Left cardiac atrium (tissue), 4 donors: ENCODE measurements at regions not wholly inside any gene's neighbourhood (a gene's known extent, or its start where the extent isn't known, plus 50 kb on each side); places are given as distances from the start of the nearest gene placed in this dataset.

ENCODE experiments used
- ATAC-seq, 2 donors: fragments of 200-7000 bp; cut with Tn5 transposase; one replicate each; pipeline ENCODE4 v1.9.1; 2020; ENCODE audit warnings: mild to moderate bottlenecking in 2 of 2, moderate library complexity in 2 of 2
- DNase-seq: peaks from one replicate; pipeline ENCODE4 v3.0.0-alpha.2; 2020
- intact Hi-C, 2 donors: fragments of 100-400 bp; cut with DNase I; formaldehyde crosslinking; loops; one replicate each; pipeline versions ENCODE4 v1.14.1 to v1.15.1; 2022 to 2023
- donor health status: DM: no; HTN: yes; CAD: no.
- donor health status: DM: no; HTN: yes; CAD: no; lungs with severe emphysema.
- donor health status: DM: yes; HTN: yes; CAD: no.
- donor health status: Dilated cardiomyopathy.

GRCh38 chr3:30457081-30457480 is 149.3 kb upstream of the TGFBR2 start:
- ATAC-seq (no peak), DNase-seq (no peak)
- intact Hi-C loops: loop anchor here in 1 of 2 donors (5.0 to 10.0 kb wide), 2 partner anchors 150 to 228 kb away; partner anchors contain the start of gene TGFBR2

- DNase-seq (no peak), ATAC-seq (no peak)
- intact Hi-C loops: loop anchor here in 1 of 2 donors (5.0 to 10.0 kb wide), 2 partner anchors 150 to 227 kb away; partner anchors contain the start of gene TGFBR2
These were observed 148.7 kb upstream of the TGFBR2 start for GRCh38 chr3:30457726-30458125.

DNA sequence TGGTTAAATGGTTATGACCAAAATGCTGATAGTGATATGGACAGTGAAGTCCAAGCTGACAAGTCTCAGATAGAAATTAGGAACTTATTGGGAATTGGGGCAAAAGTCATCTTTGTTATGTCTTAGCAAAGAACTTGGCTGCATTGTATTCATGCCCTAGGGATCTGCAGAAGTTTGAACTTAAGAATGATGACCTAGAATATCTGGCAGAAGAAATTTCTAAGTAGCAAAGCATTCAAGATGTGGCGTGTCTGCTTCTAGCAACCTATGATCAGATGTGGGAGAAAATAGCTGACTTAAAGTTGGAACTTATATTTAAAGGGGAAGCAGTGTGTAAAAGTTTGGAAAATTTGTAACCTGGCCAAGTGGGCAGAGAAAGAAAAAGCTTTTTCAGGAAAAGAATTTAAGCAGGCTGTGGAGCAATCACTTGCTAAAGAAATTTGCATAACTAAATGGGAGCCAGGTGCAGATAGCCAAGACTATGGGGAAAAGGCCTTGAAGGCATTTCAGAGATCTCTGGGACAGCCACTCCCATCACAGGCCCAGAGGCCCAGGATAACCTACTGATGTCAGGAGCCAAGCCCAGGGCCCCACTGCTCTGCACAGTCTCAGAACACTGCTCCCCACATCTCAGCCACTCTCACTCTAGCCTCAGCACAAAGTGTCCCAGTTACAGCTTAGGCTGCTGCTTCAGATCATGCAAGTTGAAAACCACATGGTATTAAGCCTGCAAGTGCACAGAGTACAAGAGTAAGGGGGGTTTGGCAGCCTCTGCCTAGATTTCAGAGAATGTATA is 147.8 kb upstream of the TGFBR2 start:
- intact Hi-C loops: loop anchor here in 1 of 2 donors (5.0 to 10.0 kb wide), 2 partner anchors 149 to 226 kb away; partner anchors contain the start of gene TGFBR2
- ATAC-seq: peak; percentile 13
- no peak for DNase-seq

DNA sequence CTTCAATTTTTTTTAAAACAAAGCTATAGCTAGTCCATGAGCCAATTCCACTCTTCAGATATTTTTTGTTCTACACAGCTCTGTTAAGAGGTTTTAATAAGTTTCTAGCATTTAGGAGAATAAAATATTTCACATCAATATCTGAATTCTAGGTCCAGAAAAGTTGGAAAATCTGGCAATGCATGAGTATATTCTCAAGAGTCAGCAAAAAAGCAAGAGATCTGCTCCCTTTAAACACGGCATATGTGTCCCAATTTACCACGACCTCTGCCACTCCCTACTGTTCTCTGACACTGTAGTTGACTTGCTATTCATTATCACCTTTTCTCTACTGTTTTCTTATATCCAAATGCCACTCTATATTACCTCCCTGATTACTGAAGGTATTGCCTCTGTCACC is 145.1 kb upstream of the TGFBR2 start:
- DNase-seq: no peak
- no peak for ATAC-seq
- intact Hi-C loops: no loop called here

DNA sequence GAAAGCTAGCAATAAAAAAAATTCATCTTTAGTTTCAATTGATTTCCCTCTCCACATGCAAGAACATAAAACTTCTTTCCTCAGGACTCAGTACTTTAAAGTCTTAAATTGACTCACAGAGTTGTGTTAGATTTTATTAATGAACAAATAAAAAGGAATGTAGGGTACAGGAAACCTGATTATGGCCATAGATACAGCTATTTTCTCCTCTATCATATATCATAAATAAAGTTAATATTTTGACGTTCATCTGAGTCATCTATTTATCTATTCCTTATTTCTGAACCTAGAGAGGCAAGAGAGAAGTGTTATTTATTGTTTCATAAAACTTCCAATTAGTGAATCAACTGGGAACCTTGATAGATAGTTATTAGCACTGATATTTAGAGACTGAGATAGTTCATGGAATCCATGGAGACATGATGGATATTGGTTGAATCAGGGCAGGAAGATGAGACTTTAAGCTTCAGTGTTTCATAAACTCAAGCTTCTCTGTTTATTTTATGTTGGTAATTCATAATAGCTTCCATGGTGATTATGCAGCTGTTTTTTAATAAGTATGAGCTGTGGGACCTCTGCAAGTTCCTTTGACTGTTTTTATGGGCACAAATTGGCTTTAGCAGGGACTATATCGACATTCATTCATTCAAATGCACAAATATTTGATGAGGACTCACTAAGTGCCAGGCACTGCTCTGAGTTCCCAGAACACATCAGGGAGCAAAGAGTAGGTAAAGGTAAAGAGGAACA is 143.5 kb upstream of the TGFBR2 start:
- intact Hi-C loops: no loop called here
- DNase-seq (no peak), ATAC-seq (no peak)

DNA sequence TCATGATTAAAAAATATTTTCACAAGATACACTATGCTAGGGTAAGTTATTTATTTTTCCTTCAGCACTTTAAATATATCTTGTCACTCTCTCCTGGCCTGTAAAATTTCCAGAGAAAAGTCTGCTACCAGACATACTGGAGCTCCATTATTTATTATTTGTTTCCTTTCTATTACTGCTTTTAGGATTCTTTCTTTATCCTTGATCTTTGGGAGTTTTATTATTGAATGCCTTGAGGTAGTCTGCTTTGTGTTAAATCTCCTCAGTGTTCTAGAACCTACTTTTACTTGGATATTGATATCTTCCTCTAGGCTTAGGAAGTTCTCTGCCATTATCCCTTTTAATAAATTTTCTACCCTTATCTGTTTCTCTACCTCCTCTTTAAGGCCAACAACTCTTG is 142.0 kb upstream of the TGFBR2 start:
- ATAC-seq: no peak
- intact Hi-C loops: no loop called here

DNA sequence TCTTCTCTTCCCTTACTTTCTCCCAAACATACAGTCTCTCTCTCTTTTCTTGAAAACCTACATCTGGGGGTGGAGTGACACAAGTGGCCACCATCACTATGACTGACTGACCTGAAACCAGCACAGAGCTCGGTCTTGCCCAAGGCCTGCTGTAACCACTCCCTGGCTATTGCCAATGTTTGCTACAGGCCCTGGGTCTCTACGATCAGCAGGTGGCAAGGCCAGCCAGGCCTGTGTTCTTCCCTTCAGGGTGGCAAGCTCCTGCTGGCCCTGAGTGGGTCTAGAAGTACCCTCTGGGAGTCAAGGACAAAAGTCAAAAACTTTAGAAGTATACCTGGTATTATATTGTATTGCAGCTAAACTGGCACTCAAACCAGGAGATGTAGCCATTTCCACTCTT is 140.9 kb upstream of the TGFBR2 start:
- ATAC-seq (no peak), DNase-seq (no peak)
- intact Hi-C loops: no loop called here

More for the DNA sequence above, 142.0 kb upstream of the TGFBR2 start:
- no peak for DNase-seq

- ATAC-seq (no peak), DNase-seq (no peak)
- intact Hi-C loops: no loop called here
These were observed 138.7 kb upstream of the TGFBR2 start for GRCh38 chr3:30467596-30468238.

DNA sequence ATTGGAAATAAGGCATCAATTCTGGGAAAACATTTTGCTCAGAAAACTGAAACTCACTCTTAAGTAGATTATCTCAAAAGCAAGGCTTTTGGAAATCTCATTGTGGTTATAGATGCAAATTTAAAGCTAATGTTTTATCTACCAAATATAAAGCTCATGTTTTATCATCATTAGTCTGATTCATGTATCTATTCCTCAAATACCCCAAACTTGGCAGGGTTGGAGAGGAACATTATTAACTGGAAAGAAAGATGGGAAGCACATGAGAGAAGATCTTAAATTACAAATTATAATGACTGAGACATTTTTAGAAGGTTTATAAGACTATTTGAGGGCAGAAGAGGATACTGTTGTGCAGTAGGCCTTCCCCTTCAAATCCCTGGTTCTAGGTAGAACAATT is 137.3 kb upstream of the TGFBR2 start:
- intact Hi-C loops: no loop called here
- ATAC-seq (no peak), DNase-seq (no peak)

- no peak for ATAC-seq
These were observed 135.9 kb upstream of the TGFBR2 start for GRCh38 chr3:30470496-30470895.

GRCh38 chr3:30471066-30471465 is 135.3 kb upstream of the TGFBR2 start:
- no peak for DNase-seq
- peak in 1 of 2 donors; percentile 36 for ATAC-seq
- intact Hi-C loops: no loop called here

More at GRCh38 chr3:30470496-30470895, 135.9 kb upstream of the TGFBR2 start:
- intact Hi-C loops: no loop called here
- no peak for DNase-seq

DNA sequence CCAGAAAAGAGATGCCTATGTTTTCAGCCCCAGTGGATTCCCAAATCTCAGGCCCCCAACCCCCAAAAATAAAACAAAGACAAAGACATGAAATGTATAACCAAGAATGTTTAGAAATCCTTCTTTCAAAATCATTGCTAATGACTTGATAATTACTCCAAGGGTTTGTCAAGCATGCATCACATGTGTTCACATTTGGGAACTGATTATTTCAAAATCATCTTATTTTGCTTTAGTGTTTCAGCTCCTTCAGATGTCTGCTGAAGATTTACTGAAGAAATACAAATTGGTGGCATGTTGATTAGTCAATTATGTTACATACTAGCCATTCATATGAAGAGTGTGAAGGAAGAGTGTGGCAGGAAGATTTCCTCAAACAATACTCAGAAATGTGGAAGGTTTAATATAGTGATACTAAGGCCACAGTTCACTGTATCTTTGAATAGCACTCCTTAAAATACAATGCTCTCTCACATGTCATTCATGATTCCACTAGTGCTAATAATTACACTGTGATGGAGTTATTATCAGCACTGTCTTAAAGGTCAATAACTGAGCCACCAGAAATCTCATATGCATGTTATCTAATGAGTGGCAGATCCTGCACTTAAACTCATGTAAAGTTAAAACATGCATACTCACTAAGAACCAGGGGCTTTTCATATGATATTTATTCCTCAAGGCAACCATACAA is 134.5 kb upstream of the TGFBR2 start:
- no peak for DNase-seq
- intact Hi-C loops: no loop called here
- ATAC-seq: no peak

- intact Hi-C loops: no loop called here
- DNase-seq (no peak), ATAC-seq (peak; percentile 87 to 89)
These were observed 132.9 kb upstream of the TGFBR2 start for GRCh38 chr3:30473374-30474051.

DNA sequence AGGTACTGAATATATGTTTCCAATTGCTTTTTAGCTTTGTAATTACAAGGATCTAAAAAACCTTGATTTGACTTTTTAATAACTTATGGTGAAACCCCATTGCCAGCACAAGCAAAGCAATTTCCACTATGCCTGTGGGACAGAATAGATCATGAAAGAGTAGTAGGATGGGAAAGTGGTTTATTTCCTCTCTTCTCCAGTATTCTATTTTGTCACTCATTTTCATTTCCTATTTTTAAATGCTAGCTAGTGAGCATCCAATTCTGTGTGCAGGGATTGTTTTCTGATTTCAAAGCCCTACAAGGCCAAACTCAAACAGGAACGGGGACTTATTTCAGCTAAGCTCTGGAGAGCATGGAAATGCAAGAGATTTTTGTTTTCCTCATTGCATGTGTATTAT is 132.0 kb upstream of the TGFBR2 start:
- DNase-seq: no peak
- peak in 1 of 2 donors; percentile 10 for ATAC-seq
- intact Hi-C loops: no loop called here

DNA sequence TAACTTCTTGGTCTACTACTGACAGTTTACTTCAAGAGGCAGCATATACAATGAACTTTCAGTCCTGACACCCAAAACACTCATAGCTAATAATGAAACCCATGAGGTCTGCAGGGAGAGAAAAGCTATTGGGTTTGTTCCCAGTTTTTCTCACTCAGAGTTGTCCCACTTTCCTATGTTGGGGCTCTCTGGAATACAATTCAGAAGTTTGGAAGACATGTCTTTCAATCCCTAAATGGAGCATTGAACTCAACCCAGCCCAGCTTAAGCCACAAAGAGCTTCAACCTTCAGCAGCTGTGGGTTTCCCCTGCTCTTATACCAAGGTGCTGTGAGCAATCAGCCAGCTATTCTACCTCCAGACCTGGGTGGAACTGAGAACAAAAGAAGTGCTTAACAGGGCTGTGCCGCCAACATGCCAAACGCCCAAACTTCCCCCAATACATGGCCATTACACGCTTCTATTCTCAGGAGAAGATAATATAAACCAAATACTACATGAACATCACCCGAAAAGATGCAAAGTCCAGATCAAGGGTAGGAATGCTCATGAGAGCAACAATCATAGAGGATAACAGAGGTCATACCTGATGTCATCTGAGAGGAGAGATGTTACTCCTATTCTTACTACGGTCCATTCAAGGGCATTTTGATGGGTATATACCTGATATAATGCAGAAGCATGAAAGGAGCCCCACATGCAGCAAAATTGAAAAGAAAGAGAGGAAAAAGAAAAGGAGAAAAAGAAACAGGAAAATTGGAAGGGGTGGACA is 131.2 kb upstream of the TGFBR2 start:
- intact Hi-C loops: no loop called here
- DNase-seq: no peak
- ATAC-seq: no peak

DNA sequence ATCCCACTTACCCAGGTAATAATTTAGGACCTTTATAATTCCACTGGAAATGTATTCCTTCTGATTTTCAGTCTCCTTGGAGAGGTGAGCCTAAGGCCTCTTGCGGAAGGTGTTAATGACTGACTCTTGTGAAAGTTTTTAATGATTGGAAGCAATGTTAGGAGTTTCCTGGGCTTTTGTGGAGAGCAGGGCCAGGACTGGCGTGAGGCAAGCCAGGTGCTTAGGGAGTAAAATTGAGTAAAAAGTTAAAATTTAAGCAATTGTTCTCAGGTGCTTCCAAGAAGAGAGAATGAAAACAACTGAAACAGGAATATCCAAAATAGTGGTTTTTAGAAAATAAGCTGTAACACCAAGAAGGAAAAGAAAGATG is 130.6 kb upstream of the TGFBR2 start:
- intact Hi-C loops: no loop called here

GRCh38 chr3:30476368-30477084 is 129.9 kb upstream of the TGFBR2 start:
- DNase-seq: no peak
- no peak for ATAC-seq
- intact Hi-C loops: no loop called here

More for the DNA sequence above, 130.6 kb upstream of the TGFBR2 start:
- DNase-seq: no peak
- ATAC-seq: no peak
